Suprapubic skin (tissue), 4 donors: ENCODE measurements at regions not wholly inside any gene's neighbourhood (a gene's known extent, or its start where the extent isn't known, plus 50 kb on each side); places are given as distances from the start of the nearest gene placed in this dataset.

Experiments
- EP300 ChIP-seq: sonication (generic); formaldehyde crosslinking; IDR thresholded peaks from one replicate; pipeline ENCODE4 v1.6.1; 2017; ENCODE audit warnings: antibody characterized with exemption
- POLR2A ChIP-seq, 2 donors: fragments of 450-650 bp; IDR thresholded peaks; one replicate each; pipeline ENCODE4 v1.6.1; 2017; ENCODE audit warnings: antibody characterized with exemption in 2 of 2, mild to moderate bottlenecking in 2 of 2, moderate library complexity in 2 of 2
- POLR2AphosphoS5 ChIP-seq, 3 donors: sonication (generic); formaldehyde crosslinking; IDR thresholded peaks; one replicate each; pipeline ENCODE4 v1.6.1; 2017; ENCODE audit warnings: antibody characterized with exemption in 3 of 3
- TF ChIP-seq, protein P1 (sequence below), 2 donors: fragments of 200-600 bp in 1 of 2; fragments of 450-650 bp in 1 of 2; sonication (generic) in 1 of 2; IDR thresholded peaks; one replicate each; pipeline ENCODE4 v1.5.1; 2016 to 2019; ENCODE audit warnings: antibody characterized with exemption in 2 of 2, mild to moderate bottlenecking in 1 of 2, moderate library complexity in 1 of 2

DNA sequence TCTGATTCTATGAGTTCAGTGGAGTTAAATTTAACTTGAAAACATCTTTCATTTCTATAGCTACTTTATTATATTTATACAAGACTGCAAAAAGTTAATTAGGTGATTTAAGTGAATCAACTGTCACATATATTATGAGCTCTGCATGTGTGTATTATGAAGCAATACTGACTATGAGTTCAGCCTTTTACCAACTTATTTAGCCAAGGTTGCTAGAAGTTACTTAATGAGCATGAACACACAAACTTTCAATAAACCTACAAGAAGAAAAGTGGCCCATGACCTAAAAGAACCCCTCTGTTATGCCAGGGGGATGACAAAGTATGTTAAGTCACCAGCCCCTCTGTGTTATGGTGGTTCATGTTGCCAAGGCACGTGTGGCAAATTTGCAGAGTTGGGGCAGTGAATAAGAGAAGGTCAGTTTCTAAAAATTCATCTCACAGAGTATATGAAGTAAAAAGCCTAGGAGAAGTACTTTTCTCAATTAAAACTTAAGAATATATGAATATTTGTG is 86.7 kb upstream of the LYPLAL1 start:
- TF ChIP-seq POLR2A (IDR thresholded peaks at IDR 0.05) (no peak), POLR2AphosphoS5 (IDR thresholded peaks at IDR 0.05) (no peak), EP300 (no peak)
- TF ChIP-seq, protein P1, sequence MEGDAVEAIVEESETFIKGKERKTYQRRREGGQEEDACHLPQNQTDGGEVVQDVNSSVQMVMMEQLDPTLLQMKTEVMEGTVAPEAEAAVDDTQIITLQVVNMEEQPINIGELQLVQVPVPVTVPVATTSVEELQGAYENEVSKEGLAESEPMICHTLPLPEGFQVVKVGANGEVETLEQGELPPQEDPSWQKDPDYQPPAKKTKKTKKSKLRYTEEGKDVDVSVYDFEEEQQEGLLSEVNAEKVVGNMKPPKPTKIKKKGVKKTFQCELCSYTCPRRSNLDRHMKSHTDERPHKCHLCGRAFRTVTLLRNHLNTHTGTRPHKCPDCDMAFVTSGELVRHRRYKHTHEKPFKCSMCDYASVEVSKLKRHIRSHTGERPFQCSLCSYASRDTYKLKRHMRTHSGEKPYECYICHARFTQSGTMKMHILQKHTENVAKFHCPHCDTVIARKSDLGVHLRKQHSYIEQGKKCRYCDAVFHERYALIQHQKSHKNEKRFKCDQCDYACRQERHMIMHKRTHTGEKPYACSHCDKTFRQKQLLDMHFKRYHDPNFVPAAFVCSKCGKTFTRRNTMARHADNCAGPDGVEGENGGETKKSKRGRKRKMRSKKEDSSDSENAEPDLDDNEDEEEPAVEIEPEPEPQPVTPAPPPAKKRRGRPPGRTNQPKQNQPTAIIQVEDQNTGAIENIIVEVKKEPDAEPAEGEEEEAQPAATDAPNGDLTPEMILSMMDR (IDR thresholded peaks at IDR 0.05) = no peak
